ENCODE measurements at regions not wholly inside any gene's neighbourhood (a gene's known extent, or its start where the extent isn't known, plus 50 kb on each side); places are given as distances from the start of the nearest gene placed in this dataset.
A peak's percentile ranks its signal among the peaks of the same experiment; 100 is the strongest.

DNA sequence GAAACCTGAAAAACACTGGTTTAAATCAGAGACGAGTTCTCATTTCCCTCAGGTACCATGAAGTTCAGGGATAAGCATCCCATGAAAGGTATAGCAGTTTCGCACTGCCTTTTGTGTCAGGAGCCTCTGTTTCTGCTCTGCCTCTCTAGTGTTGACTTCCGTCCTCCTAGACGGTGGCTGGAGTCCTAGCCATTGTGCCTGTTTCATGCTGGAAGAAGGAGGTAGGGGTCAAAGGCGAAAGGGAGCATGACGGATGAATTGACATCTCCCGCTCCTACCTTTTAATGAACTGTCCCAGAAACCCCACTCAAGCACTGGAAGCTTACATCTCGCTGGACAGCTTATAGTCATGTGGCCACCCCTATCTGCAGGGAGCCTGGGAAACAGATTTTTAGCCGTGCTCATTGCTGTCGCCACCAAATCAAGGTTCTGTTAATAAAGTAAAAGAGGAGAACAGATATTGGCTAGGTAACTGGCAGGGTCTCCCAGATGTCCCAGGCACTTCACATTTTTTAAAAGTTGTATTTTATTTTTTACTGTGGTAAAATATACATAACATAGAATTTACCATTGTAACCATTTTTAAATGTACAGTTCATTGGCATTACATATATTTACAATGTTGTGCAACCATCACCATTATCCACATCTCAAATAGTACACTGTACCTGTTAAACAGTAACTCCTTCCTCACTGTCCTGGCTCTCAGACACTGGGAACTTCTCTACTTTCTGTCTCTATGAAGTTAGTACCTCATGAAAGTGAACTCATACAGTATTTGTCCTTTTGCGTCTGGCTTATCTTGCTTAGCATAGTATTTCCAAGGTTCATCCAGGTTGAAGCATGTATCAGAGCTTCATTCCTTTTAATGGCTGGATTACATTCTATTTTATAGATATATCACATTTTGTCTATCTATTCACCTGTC is 55.0 kb upstream of the CTLA4 start:
- TF ChIP-seq, protein P1, sequence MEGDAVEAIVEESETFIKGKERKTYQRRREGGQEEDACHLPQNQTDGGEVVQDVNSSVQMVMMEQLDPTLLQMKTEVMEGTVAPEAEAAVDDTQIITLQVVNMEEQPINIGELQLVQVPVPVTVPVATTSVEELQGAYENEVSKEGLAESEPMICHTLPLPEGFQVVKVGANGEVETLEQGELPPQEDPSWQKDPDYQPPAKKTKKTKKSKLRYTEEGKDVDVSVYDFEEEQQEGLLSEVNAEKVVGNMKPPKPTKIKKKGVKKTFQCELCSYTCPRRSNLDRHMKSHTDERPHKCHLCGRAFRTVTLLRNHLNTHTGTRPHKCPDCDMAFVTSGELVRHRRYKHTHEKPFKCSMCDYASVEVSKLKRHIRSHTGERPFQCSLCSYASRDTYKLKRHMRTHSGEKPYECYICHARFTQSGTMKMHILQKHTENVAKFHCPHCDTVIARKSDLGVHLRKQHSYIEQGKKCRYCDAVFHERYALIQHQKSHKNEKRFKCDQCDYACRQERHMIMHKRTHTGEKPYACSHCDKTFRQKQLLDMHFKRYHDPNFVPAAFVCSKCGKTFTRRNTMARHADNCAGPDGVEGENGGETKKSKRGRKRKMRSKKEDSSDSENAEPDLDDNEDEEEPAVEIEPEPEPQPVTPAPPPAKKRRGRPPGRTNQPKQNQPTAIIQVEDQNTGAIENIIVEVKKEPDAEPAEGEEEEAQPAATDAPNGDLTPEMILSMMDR (IDR thresholded peaks at IDR 0.05; ENCODE audit: insufficient read depth in 1 of 2, low read depth in 1 of 2, low read length in 1 of 2, severe bottlenecking in 1 of 2, unreplicated experiment in 1 of 2) = no peak
- H3K4me1 ChIP-seq = peaks cover 39% of the 10 kb centered on the region

GRCh38 chr2:203813684-203814083 is 53.9 kb upstream of the CTLA4 start:
- no peaks in the 10 kb centered on the region for H3K9me3 Mint-ChIP-seq (ENCODE audit: unreplicated experiment)
- CTCF ChIA-PET = interaction anchor here (0.6 to 1.5 kb wide), 2 partner anchors 30 to 159 kb away, joined by 4 to 8 read pairs; no protein-coding TSS in a partner anchor
- no peaks in the 10 kb centered on the region for H3K9me3 ChIP-seq
- intact Hi-C loops (cut with micrococcal nuclease; ENCODE audit: unreplicated experiment) = loop anchor here (1.0 to 10.0 kb wide), 6 partner anchors 23 to 1229 kb away; no protein-coding TSS in a partner anchor
- peaks cover 39% of the 10 kb centered on the region for H3K4me1 ChIP-seq
- DNase-seq = no peak
- no peak overlapping the region for H3K4me3 Mint-ChIP-seq (ENCODE audit: unreplicated experiment)
- H3K4me1 Mint-ChIP-seq (ENCODE audit: low read depth, unreplicated experiment) = peaks cover 27% of the 10 kb centered on the region
- H3K27me3 ChIP-seq (replicated peaks; ENCODE audit: control insufficient read depth, insufficient read depth, low read length) = no peaks in the 10 kb centered on the region
- H3K36me3 ChIP-seq (ENCODE audit: control insufficient read depth, insufficient read depth, low read length) = no peaks in the 10 kb centered on the region; the same call in 1 of the 2 replicates
- peak overlapping the region; percentile 75 for H3K27ac Mint-ChIP-seq (ENCODE audit: unreplicated experiment)
- no peaks in the 10 kb centered on the region for H3K36me3 Mint-ChIP-seq (ENCODE audit: insufficient read depth, unreplicated experiment)
- no peaks in the 10 kb centered on the region for H3K27me3 Mint-ChIP-seq (ENCODE audit: insufficient read depth, unreplicated experiment)
- POLR2A ChIA-PET = interaction anchor here (1.1 to 1.3 kb wide), 2 partner anchors 30 to 576 kb away, joined by 4 to 5 read pairs; no protein-coding TSS in a partner anchor
- H3K4me3 ChIP-seq (ENCODE audit: low read depth, low read length) = no peak overlapping the region
- BruUV-seq (replicated peaks) = no TSS peak
- TF ChIP-seq, protein P1 (IDR thresholded peaks at IDR 0.05; ENCODE audit: insufficient read depth in 1 of 2, low read depth in 1 of 2, low read length in 1 of 2, severe bottlenecking in 1 of 2, unreplicated experiment in 1 of 2) = no peak

More for the DNA sequence above, 55.0 kb upstream of the CTLA4 start:
- H3K27ac Mint-ChIP-seq (ENCODE audit: unreplicated experiment) = peak overlapping the region; percentile 75
- no peaks in the 10 kb centered on the region for H3K9me3 Mint-ChIP-seq (ENCODE audit: unreplicated experiment)
- H3K27me3 Mint-ChIP-seq (ENCODE audit: insufficient read depth, unreplicated experiment) = no peaks in the 10 kb centered on the region
- intact Hi-C loops (cut with micrococcal nuclease; ENCODE audit: unreplicated experiment) = loop anchor here (2.0 to 10.0 kb wide), 2 partner anchors 22 to 1228 kb away; no protein-coding TSS in a partner anchor
- no peak overlapping the region for H3K4me3 Mint-ChIP-seq (ENCODE audit: unreplicated experiment)
- Histone ChIP-seq H3K9me3 (no peaks in the 10 kb centered on the region), H3K36me3 (ENCODE audit: control insufficient read depth, insufficient read depth, low read length) (no peaks in the 10 kb centered on the region; the same call in 1 of the 2 replicates), H3K4me3 (ENCODE audit: low read depth, low read length) (no peak overlapping the region), H3K27me3 (replicated peaks; ENCODE audit: control insufficient read depth, insufficient read depth, low read length) (no peaks in the 10 kb centered on the region)
- DNase-seq = peak in 1 of 2 experiments; percentile 24
- BruUV-seq (replicated peaks) = no TSS peak
- ChIA-PET CTCF (interaction anchor here (1.0 to 1.5 kb wide), 2 partner anchors 29 to 91 kb away, joined by 3 to 8 read pairs; no protein-coding TSS in a partner anchor), POLR2A (interaction anchor here (1.3 kb wide), 1 partner anchor 29 kb away, joined by 5 read pairs; no protein-coding TSS in a partner anchor)
- H3K36me3 Mint-ChIP-seq (ENCODE audit: insufficient read depth, unreplicated experiment) = no peaks in the 10 kb centered on the region
- peaks cover 27% of the 10 kb centered on the region for H3K4me1 Mint-ChIP-seq (ENCODE audit: low read depth, unreplicated experiment)

Measured in Caco-2 (cell line).